DOHH2 (cell line): ENCODE measurements at regions not wholly inside any gene's neighbourhood (a gene's known extent, or its start where the extent isn't known, plus 50 kb on each side); places are given as distances from the start of the nearest gene placed in this dataset.

Experiments used
- CTCF ChIP-seq: fragments of 200-600 bp; sonication (generic); IDR thresholded peaks from one replicate; pipeline ENCODE4 v1.5.1; 2014; ENCODE audit warnings: antibody characterized with exemption, mild to moderate bottlenecking, low read depth, low read length; ENCODE audit not compliant: poor library complexity, severe bottlenecking
- EZH2phosphoT487 ChIP-seq: fragments of 200-600 bp; sonication (generic); IDR thresholded peaks from 2 replicates; pipeline ENCODE4 v1.6.1; 2017; ENCODE audit warnings: borderline replicate concordance, mild to moderate bottlenecking, antibody characterized with exemption, low read length, moderate library complexity, mixed read lengths

- no peak for TF ChIP-seq CTCF
- TF ChIP-seq EZH2phosphoT487, result no peak
Observed at GRCh38 chr12:82069931-82070514, 288.2 kb downstream of the CCDC59 start.
